ENCODE measurements at regions not wholly inside any gene's neighbourhood (a gene's known extent, or its start where the extent isn't known, plus 50 kb on each side); places are given as distances from the start of the nearest gene placed in this dataset.

DNA sequence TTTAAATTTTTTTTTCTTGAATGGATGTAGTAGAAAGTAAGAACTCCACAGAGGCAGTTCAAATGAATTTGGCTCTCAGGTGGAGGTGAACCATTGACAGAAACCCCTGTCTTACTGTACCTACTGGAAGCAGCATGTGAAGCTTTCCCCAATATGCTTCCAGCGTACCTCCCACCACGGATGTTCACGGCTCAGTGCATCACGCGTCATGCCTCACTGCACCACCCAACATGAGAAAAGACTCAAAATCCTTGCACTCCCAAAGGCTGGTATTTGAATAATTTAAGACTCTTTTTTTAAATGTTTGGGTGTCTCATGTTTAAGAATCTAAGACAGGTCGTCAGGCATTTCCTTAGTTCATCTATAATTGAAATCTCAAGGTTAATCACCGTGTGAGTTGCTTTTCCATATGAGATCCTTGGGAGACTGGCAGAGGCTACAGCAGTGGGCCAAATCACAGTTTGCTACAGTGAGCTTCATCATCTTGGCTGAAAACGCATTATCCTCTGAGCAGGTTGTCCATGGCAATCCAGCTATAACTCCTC, 846.4 kb downstream of the DCDC2C start:
- TF ChIP-seq YY1 (IDR thresholded peaks at IDR 0.05; ENCODE audit: low read depth, low read length), result no peak
- TF ChIP-seq CHD4 (IDR thresholded peaks at IDR 0.05), result no peak
- TF ChIP-seq NR2C2 (IDR thresholded peaks at IDR 0.05; ENCODE audit: borderline replicate concordance, control insufficient read depth, insufficient read length, low read depth), result no peak
- TF ChIP-seq CBX5 (IDR thresholded peaks at IDR 0.05; ENCODE audit: low read depth), result no peak
- TF ChIP-seq SIN3A (IDR thresholded peaks at IDR 0.05; ENCODE audit: low read depth, low read length), result no peak
- TF ChIP-seq CUX1 (IDR thresholded peaks at IDR 0.05; ENCODE audit: insufficient replicate concordance, low read depth, low read length), result no peak
- TF ChIP-seq GABPA (IDR thresholded peaks at IDR 0.05; ENCODE audit: low read depth), result no peak
- TF ChIP-seq EZH2 (IDR thresholded peaks at IDR 0.05; ENCODE audit: borderline replicate concordance, control insufficient read depth, low read depth, low read length), result no peak

Data from GM12878 (cell line).